Mammary epithelial cell (primary cell): ENCODE measurements at regions not wholly inside any gene's neighbourhood (a gene's known extent, or its start where the extent isn't known, plus 50 kb on each side); places are given as distances from the start of the nearest gene placed in this dataset.

Source experiments
- EZH2 ChIP-seq: IDR thresholded peaks from 2 replicates; pipeline ENCODE4 v1.6.1; 2012; ENCODE audit warnings: low read length, inconsistent platforms, borderline replicate concordance
- TF ChIP-seq, protein P1 (sequence below), 2 donors: IDR thresholded peaks in 1 of 2; conservative IDR thresholded peaks in 1 of 2; 2 replicates each; pipeline ENCODE4 v1.5.1; 2011 to 2012; ENCODE audit warnings: inconsistent platforms in 2 of 2, low read length in 2 of 2, mild to moderate bottlenecking in 2 of 2, control low read depth in 1 of 2, low read depth in 1 of 2; ENCODE audit not compliant: insufficient read depth in 1 of 2; ENCODE audit errors: extremely low read depth in 1 of 2

DNA sequence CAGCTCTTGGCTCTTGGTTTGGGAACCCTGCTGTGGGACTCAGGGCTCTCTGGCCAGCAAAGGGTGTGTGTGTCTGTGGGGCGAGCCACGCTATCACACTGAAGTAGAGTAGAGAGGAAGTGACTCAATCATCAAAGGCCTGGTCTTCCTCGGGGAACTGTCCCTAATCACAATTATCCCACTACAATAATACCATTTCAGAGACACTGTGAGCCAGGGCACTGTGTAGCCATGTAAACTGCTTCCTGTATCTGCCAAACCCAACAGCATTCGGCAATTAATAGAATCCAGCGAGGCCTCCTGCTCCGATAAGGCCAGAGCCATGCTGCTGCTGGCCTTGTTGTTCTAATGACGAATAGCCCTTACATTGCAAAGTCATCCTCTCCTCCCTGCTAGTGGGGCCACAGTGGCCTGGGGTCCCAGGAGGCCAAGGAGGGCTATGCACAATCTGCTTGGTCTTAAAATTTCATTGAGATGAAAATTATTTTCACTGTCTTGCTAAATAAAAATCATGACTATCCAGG is 49.8 kb upstream of the LMO2 start:
- TF ChIP-seq, protein P1, sequence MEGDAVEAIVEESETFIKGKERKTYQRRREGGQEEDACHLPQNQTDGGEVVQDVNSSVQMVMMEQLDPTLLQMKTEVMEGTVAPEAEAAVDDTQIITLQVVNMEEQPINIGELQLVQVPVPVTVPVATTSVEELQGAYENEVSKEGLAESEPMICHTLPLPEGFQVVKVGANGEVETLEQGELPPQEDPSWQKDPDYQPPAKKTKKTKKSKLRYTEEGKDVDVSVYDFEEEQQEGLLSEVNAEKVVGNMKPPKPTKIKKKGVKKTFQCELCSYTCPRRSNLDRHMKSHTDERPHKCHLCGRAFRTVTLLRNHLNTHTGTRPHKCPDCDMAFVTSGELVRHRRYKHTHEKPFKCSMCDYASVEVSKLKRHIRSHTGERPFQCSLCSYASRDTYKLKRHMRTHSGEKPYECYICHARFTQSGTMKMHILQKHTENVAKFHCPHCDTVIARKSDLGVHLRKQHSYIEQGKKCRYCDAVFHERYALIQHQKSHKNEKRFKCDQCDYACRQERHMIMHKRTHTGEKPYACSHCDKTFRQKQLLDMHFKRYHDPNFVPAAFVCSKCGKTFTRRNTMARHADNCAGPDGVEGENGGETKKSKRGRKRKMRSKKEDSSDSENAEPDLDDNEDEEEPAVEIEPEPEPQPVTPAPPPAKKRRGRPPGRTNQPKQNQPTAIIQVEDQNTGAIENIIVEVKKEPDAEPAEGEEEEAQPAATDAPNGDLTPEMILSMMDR (conservative IDR thresholded peaks at IDR 0.05 in 1 of 2, IDR thresholded peaks at IDR 0.05 in 1 of 2; ENCODE audit: extremely low read depth in 1 of 2, insufficient read depth in 1 of 2, low read depth in 1 of 2, low read length in 2 of 2) = no peak
- no peak for TF ChIP-seq EZH2
